Karpas-422 (cell line): ENCODE measurements at regions not wholly inside any gene's neighbourhood (a gene's known extent, or its start where the extent isn't known, plus 50 kb on each side); places are given as distances from the start of the nearest gene placed in this dataset.

Experiments used
- DNase-seq: peaks from one replicate; pipeline ENCODE4 v3.0.0-alpha.2; 2015
- H2AFZ ChIP-seq: fragments of 200-600 bp; sonication (generic); 2 replicates; pipeline ENCODE4 v1.6.1; 2014; ENCODE audit warnings: antibody characterized with exemption, low read length, mixed read lengths
- H3K27ac ChIP-seq: fragments of 200-600 bp; sonication (generic); 2 replicates; pipeline ENCODE4 v1.5.1; 2014; ENCODE audit warnings: mild to moderate bottlenecking, low read length, moderate library complexity
- H3K27me3 ChIP-seq: fragments of 200-600 bp; sonication (generic); 2 replicates; pipeline ENCODE4 v1.6.1; 2014; ENCODE audit warnings: low read length, mixed read lengths
- H3K36me3 ChIP-seq: fragments of 200-600 bp; sonication (generic); 2 replicates; pipeline ENCODE4 v1.6.1; 2014; ENCODE audit warnings: low read length, mixed read lengths; ENCODE audit not compliant: insufficient read depth
- H3K4me1 ChIP-seq: fragments of 200-600 bp; sonication (generic); 2 replicates; pipeline ENCODE4 v1.6.1; 2014; ENCODE audit warnings: mild to moderate bottlenecking, low read length, mixed read lengths
- H3K4me2 ChIP-seq: fragments of 200-600 bp; sonication (generic); 2 replicates; pipeline ENCODE4 v1.6.1; 2014; ENCODE audit warnings: low read length, low read depth, mild to moderate bottlenecking; ENCODE audit not compliant: poor library complexity, severe bottlenecking
- H3K4me3 ChIP-seq: fragments of 200-600 bp; sonication (generic); 2 replicates; pipeline ENCODE4 v1.5.1; 2014; ENCODE audit warnings: mild to moderate bottlenecking, antibody characterized with exemption, low read length, mixed read lengths
- H3K79me2 ChIP-seq: fragments of 200-600 bp; sonication (generic); 2 replicates; pipeline ENCODE4 v1.6.1; 2014; ENCODE audit warnings: mild to moderate bottlenecking, low read length, mixed read lengths
- H3K9ac ChIP-seq: fragments of 200-600 bp; sonication (generic); 2 replicates; pipeline ENCODE4 v1.6.0; 2014; ENCODE audit warnings: low read length
- H3K9me2 ChIP-seq: fragments of 200-600 bp; sonication (generic), shearing (Covaris generic); replicated peaks from 2 replicates; pipeline ENCODE4 v1.6.0; 2014; ENCODE audit warnings: mild to moderate bottlenecking, low read length, moderate library complexity; ENCODE audit not compliant: insufficient read depth
- H3K9me3 ChIP-seq: fragments of 300-700, 200-600 bp; sonication (generic); 2 replicates; pipeline ENCODE4 v1.6.1; 2014; ENCODE audit warnings: low read length, mixed read lengths
- H4K20me1 ChIP-seq: fragments of 200-600 bp; sonication (generic); 2 replicates; pipeline ENCODE4 v1.6.1; 2014; ENCODE audit warnings: mild to moderate bottlenecking, antibody characterized with exemption, low read length, low read depth; ENCODE audit not compliant: insufficient read depth

GRCh38 chr21:17044696-17045095, 468.1 kb upstream of the CXADR start:
- Histone ChIP-seq H3K27me3 (no peaks in the 10 kb centered on the region), H3K79me2 (no peaks in the 10 kb centered on the region), H3K4me2 (no peak overlapping the region), H4K20me1 (no peaks in the 10 kb centered on the region), H3K4me1 (no peaks in the 10 kb centered on the region), H3K36me3 (no peaks in the 10 kb centered on the region), H3K9me2 (no peaks in the 10 kb centered on the region), H3K9me3 (peaks cover 10% of the 10 kb centered on the region), H2AFZ (no peak overlapping the region), H3K9ac (no peak overlapping the region), H3K4me3 (no peak overlapping the region), H3K27ac (no peak overlapping the region)
- DNase-seq, result no peak

- DNase-seq, result peak; percentile 53
- H3K4me1 ChIP-seq, result no peaks in the 10 kb centered on the region
- H3K4me3 ChIP-seq, result no peak overlapping the region
- H2AFZ ChIP-seq, result no peak overlapping the region
- H3K9ac ChIP-seq, result no peak overlapping the region
- no peaks in the 10 kb centered on the region for H3K79me2 ChIP-seq
- peaks cover 12% of the 10 kb centered on the region for H3K9me3 ChIP-seq
- no peak overlapping the region for H3K27ac ChIP-seq
- no peaks in the 10 kb centered on the region for H3K36me3 ChIP-seq
- no peaks in the 10 kb centered on the region for H3K9me2 ChIP-seq
- H3K27me3 ChIP-seq, result no peaks in the 10 kb centered on the region
- no peaks in the 10 kb centered on the region for H4K20me1 ChIP-seq
- no peak overlapping the region for H3K4me2 ChIP-seq
Measured at GRCh38 chr21:17045214-17045853, 467.5 kb upstream of the CXADR start.

DNA sequence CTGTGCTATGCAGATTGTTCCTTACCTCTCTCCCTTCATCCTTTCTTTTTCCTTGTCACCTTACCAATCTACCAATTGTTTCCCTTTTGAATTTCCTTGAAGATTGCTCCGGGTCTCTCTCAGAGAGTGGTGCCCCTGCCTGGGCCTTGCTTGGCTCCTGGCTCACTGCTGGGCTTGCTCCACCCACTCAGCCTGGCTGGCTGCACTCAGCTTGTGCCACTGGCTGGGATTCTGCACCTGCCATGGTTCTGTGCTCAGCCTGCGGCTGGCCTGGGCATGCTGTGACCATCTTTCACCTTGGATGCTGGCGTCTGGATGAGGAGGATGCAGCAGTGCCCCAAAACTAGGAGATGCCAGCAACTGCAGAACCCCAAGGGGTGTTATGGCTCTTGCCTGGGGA, 463.9 kb upstream of the CXADR start:
- H4K20me1 ChIP-seq, result no peaks in the 10 kb centered on the region
- no peak overlapping the region for H3K27ac ChIP-seq
- H3K9me2 ChIP-seq, result no peaks in the 10 kb centered on the region
- no peaks in the 10 kb centered on the region for H3K4me1 ChIP-seq
- DNase-seq, result no peak
- no peaks in the 10 kb centered on the region for H3K79me2 ChIP-seq
- no peak overlapping the region for H3K9ac ChIP-seq
- H3K4me2 ChIP-seq, result no peak overlapping the region
- no peak overlapping the region for H2AFZ ChIP-seq
- H3K36me3 ChIP-seq, result no peaks in the 10 kb centered on the region
- H3K4me3 ChIP-seq, result no peak overlapping the region
- H3K27me3 ChIP-seq, result no peaks in the 10 kb centered on the region
- peaks cover 20% of the 10 kb centered on the region for H3K9me3 ChIP-seq

- H2AFZ ChIP-seq, result no peak overlapping the region
- H4K20me1 ChIP-seq, result no peaks in the 10 kb centered on the region
- H3K27ac ChIP-seq, result no peak overlapping the region
- no peak overlapping the region for H3K9ac ChIP-seq
- no peak overlapping the region for H3K4me3 ChIP-seq
- DNase-seq, result no peak
- no peaks in the 10 kb centered on the region for H3K4me1 ChIP-seq
- no peaks in the 10 kb centered on the region for H3K36me3 ChIP-seq
- H3K9me3 ChIP-seq, result peaks cover 23% of the 10 kb centered on the region
- H3K79me2 ChIP-seq, result no peaks in the 10 kb centered on the region
- no peak overlapping the region for H3K4me2 ChIP-seq
- no peaks in the 10 kb centered on the region for H3K9me2 ChIP-seq
- H3K27me3 ChIP-seq, result no peaks in the 10 kb centered on the region
Measured at GRCh38 chr21:17050156-17050555, 462.7 kb upstream of the CXADR start.

- Histone ChIP-seq H3K4me1 (no peaks in the 10 kb centered on the region), H3K36me3 (no peaks in the 10 kb centered on the region), H4K20me1 (no peaks in the 10 kb centered on the region), H3K9me3 (peaks cover 23% of the 10 kb centered on the region), H3K4me3 (no peak overlapping the region), H3K27me3 (no peaks in the 10 kb centered on the region), H3K79me2 (no peaks in the 10 kb centered on the region), H3K9me2 (no peaks in the 10 kb centered on the region), H3K4me2 (no peak overlapping the region), H2AFZ (no peak overlapping the region), H3K27ac (no peak overlapping the region), H3K9ac (no peak overlapping the region)
- no peak for DNase-seq
Measured at GRCh38 chr21:17050646-17051045, 462.2 kb upstream of the CXADR start.

GRCh38 chr21:17051054-17051453, 461.8 kb upstream of the CXADR start:
- Histone ChIP-seq H3K4me3 (no peak overlapping the region), H3K9me3 (peaks cover 23% of the 10 kb centered on the region), H2AFZ (no peak overlapping the region), H3K27me3 (no peaks in the 10 kb centered on the region), H3K9ac (no peak overlapping the region), H3K4me2 (no peak overlapping the region), H3K9me2 (no peaks in the 10 kb centered on the region), H4K20me1 (no peaks in the 10 kb centered on the region), H3K4me1 (no peaks in the 10 kb centered on the region), H3K79me2 (no peaks in the 10 kb centered on the region), H3K27ac (no peak overlapping the region), H3K36me3 (no peaks in the 10 kb centered on the region)
- no peak for DNase-seq

DNA sequence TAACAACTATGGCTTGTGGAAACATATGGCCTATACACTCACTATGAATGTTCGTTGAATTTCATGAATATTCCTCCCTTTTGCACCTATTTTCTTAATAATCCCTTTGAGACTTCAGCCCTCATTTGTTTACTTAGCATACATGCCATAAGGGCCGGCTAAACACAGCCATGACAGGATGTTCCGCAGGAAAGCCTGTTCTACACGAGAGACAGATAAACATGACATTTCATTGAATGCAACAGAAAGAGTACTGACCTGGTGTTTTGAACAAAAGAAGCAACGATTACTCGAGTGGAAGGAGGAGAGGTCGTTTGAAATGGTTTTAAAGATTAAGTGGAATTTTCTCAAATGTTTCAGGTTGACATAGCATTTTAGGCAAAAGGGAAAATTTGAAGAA, 459.5 kb upstream of the CXADR start:
- Histone ChIP-seq H3K4me2 (no peak overlapping the region), H3K9me2 (no peaks in the 10 kb centered on the region), H3K4me1 (no peaks in the 10 kb centered on the region), H3K27me3 (no peaks in the 10 kb centered on the region), H3K27ac (no peak overlapping the region), H3K79me2 (no peaks in the 10 kb centered on the region), H3K4me3 (no peak overlapping the region), H3K9me3 (peaks cover 33% of the 10 kb centered on the region), H4K20me1 (no peaks in the 10 kb centered on the region), H3K9ac (no peak overlapping the region), H3K36me3 (no peaks in the 10 kb centered on the region), H2AFZ (no peak overlapping the region)
- DNase-seq, result no peak

GRCh38 chr21:17059936-17060335, 452.9 kb upstream of the CXADR start:
- no peak overlapping the region for H3K4me3 ChIP-seq
- no peaks in the 10 kb centered on the region for H4K20me1 ChIP-seq
- H3K36me3 ChIP-seq, result no peaks in the 10 kb centered on the region
- H3K9ac ChIP-seq, result no peak overlapping the region
- H2AFZ ChIP-seq, result no peak overlapping the region
- no peaks in the 10 kb centered on the region for H3K4me1 ChIP-seq
- no peak overlapping the region for H3K4me2 ChIP-seq
- H3K27ac ChIP-seq, result no peak overlapping the region
- no peaks in the 10 kb centered on the region for H3K27me3 ChIP-seq
- DNase-seq, result no peak
- H3K79me2 ChIP-seq, result no peaks in the 10 kb centered on the region
- H3K9me3 ChIP-seq, result peaks cover 26% of the 10 kb centered on the region
- H3K9me2 ChIP-seq, result no peaks in the 10 kb centered on the region

GRCh38 chr21:17066006-17066405, 446.8 kb upstream of the CXADR start:
- DNase-seq, result no peak
- no peaks in the 10 kb centered on the region for H3K36me3 ChIP-seq
- H3K4me1 ChIP-seq, result no peaks in the 10 kb centered on the region
- H3K4me3 ChIP-seq, result no peak overlapping the region
- peaks cover 26% of the 10 kb centered on the region for H3K9me3 ChIP-seq
- no peaks in the 10 kb centered on the region for H3K9me2 ChIP-seq
- H3K27me3 ChIP-seq, result no peaks in the 10 kb centered on the region
- no peaks in the 10 kb centered on the region for H4K20me1 ChIP-seq
- H3K9ac ChIP-seq, result no peak overlapping the region
- no peak overlapping the region for H2AFZ ChIP-seq
- no peak overlapping the region for H3K27ac ChIP-seq
- no peaks in the 10 kb centered on the region for H3K79me2 ChIP-seq
- no peak overlapping the region for H3K4me2 ChIP-seq
